HEK293T (cell line): ENCODE measurements at regions not wholly inside any gene's neighbourhood (a gene's known extent, or its start where the extent isn't known, plus 50 kb on each side); places are given as distances from the start of the nearest gene placed in this dataset.
"Not testable (repeated sequence)": the region's sequence is repeated elsewhere in the genome, so short reads cannot be mapped to it uniquely, and the experiment has no call there.

Experiments
- ARNT ChIP-seq: fragments of 450-650 bp; IDR thresholded peaks from 2 replicates; pipeline ENCODE4 v1.6.1; 2017; ENCODE audit warnings: mild to moderate bottlenecking
- BHLHE40 ChIP-seq: fragments of 450-650 bp; IDR thresholded peaks from 2 replicates; pipeline ENCODE4 v1.6.1; 2016; ENCODE audit warnings: mild to moderate bottlenecking, moderate library complexity, borderline replicate concordance
- ELF4 ChIP-seq: fragments of 450-650 bp; IDR thresholded peaks from 2 replicates; pipeline ENCODE4 v1.6.1; 2017; ENCODE audit warnings: antibody characterized with exemption
- FOXA1 ChIP-seq: fragments of 450-650 bp; IDR thresholded peaks from 2 replicates; pipeline ENCODE4 v1.6.1; 2016; ENCODE audit warnings: mild to moderate bottlenecking
- FOXK2 ChIP-seq: fragments of 450-650 bp; IDR thresholded peaks from 2 replicates; pipeline ENCODE4 v1.6.1; 2016; ENCODE audit warnings: mild to moderate bottlenecking
- FOXM1 ChIP-seq: fragments of 450-650 bp; IDR thresholded peaks from 2 replicates; pipeline ENCODE4 v1.6.1; 2017; ENCODE audit warnings: mild to moderate bottlenecking, borderline replicate concordance
- HDGF ChIP-seq: fragments of 450-650 bp; IDR thresholded peaks from 2 replicates; pipeline ENCODE4 v1.6.1; 2017; ENCODE audit warnings: antibody characterized with exemption, borderline replicate concordance
- L3MBTL2 ChIP-seq: fragments of 450-650 bp; conservative IDR thresholded peaks from 2 replicates; pipeline ENCODE4 v1.6.1; 2016; ENCODE audit warnings: mild to moderate bottlenecking
- LEF1 ChIP-seq: fragments of 450-650 bp; IDR thresholded peaks from 2 replicates; pipeline ENCODE4 v1.6.1; 2017; ENCODE audit warnings: mild to moderate bottlenecking, borderline replicate concordance
- NFRKB ChIP-seq: fragments of 450-650 bp; IDR thresholded peaks from 2 replicates; pipeline ENCODE4 v1.6.1; 2016; ENCODE audit warnings: mild to moderate bottlenecking, moderate library complexity
- PKNOX1 ChIP-seq: fragments of 450-650 bp; IDR thresholded peaks from 2 replicates; pipeline ENCODE4 v1.6.1; 2016
- SP1 ChIP-seq: fragments of 450-650 bp; IDR thresholded peaks from 2 replicates; pipeline ENCODE4 v1.6.1; 2017
- SUZ12 ChIP-seq: fragments of 450-650 bp; IDR thresholded peaks from 2 replicates; pipeline ENCODE4 v1.6.1; 2016; ENCODE audit warnings: mild to moderate bottlenecking
- ZNF384 ChIP-seq: fragments of 450-650 bp; IDR thresholded peaks from 2 replicates; pipeline ENCODE4 v1.6.1; 2016

DNA sequence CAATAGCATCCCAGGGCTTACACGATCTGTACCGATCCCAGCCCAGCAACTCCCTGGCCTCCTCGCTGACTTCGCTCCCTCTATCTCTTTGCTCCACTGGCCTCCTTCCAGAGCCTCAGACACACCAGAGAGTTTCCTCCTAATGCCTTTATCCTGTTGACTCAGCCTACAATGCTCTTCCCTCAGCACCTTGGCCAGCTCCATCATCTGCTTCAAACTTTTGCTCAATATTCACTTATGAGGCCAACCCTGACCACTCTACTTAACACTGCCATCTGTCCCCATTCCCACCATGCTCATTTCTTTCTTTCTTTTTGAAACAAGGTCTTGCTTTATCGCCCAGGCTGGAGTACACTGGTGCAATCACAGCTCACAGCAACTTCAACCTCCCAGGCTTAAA is 180.9 kb downstream of the CEP170 start:
- not testable (repeated sequence) for TF ChIP-seq BHLHE40, NFRKB, PKNOX1, SUZ12, L3MBTL2, FOXM1, FOXA1, ZNF384, FOXK2, HDGF, ARNT, ELF4, SP1, LEF1
